ENCODE measurements at regions not wholly inside any gene's neighbourhood (a gene's known extent, or its start where the extent isn't known, plus 50 kb on each side); places are given as distances from the start of the nearest gene placed in this dataset.

DNA sequence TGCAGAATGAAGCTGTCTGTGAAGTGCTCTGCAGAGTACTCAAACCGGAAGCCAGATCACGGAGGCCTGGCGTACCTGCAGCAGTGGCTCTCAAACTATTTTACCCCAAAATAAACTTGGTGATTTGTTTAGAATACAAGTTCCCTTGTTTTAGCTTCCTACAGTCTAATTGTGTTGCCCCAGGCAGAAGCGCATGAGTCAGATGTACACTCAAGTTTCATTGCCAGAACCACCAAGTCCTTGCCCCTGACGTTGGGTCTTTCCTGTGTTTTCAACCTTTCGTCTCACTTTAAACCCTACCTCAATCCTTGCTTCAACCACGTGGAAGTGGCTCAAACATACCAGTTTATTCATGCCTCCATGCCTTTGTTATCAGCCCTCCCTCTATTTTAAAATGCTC is 66.2 kb upstream of the SLC7A11 start:
- H3K36me3 ChIP-seq, result no peaks in the 10 kb centered on the region
- no peaks in the 10 kb centered on the region for H3K9me3 ChIP-seq
- no peak for DNase-seq
- no peaks in the 10 kb centered on the region for H3K4me1 ChIP-seq
- intact Hi-C loops (cut with DNase I; ENCODE audit: low total_unique reads), result no loop called here
- WGBS, 5 donors, result 77 to 90% (median 84%) methylated on average over 7 of the region's 7 CpGs
- H3K27me3 ChIP-seq (replicated peaks in 1 of 7), result no peaks in the 10 kb centered on the region
- H3K4me3 ChIP-seq, result no peak overlapping the region
- TF ChIP-seq POLR2A (IDR thresholded peaks at IDR 0.05), result no peak
- TF ChIP-seq, protein P1, sequence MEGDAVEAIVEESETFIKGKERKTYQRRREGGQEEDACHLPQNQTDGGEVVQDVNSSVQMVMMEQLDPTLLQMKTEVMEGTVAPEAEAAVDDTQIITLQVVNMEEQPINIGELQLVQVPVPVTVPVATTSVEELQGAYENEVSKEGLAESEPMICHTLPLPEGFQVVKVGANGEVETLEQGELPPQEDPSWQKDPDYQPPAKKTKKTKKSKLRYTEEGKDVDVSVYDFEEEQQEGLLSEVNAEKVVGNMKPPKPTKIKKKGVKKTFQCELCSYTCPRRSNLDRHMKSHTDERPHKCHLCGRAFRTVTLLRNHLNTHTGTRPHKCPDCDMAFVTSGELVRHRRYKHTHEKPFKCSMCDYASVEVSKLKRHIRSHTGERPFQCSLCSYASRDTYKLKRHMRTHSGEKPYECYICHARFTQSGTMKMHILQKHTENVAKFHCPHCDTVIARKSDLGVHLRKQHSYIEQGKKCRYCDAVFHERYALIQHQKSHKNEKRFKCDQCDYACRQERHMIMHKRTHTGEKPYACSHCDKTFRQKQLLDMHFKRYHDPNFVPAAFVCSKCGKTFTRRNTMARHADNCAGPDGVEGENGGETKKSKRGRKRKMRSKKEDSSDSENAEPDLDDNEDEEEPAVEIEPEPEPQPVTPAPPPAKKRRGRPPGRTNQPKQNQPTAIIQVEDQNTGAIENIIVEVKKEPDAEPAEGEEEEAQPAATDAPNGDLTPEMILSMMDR (IDR thresholded peaks at IDR 0.05 in 8 of 11, conservative IDR thresholded peaks at IDR 0.05 in 3 of 11), result no peak
- TF ChIP-seq POLR2AphosphoS5 (IDR thresholded peaks at IDR 0.05), result no peak
- no peak overlapping the region for H3K27ac ChIP-seq

DNA sequence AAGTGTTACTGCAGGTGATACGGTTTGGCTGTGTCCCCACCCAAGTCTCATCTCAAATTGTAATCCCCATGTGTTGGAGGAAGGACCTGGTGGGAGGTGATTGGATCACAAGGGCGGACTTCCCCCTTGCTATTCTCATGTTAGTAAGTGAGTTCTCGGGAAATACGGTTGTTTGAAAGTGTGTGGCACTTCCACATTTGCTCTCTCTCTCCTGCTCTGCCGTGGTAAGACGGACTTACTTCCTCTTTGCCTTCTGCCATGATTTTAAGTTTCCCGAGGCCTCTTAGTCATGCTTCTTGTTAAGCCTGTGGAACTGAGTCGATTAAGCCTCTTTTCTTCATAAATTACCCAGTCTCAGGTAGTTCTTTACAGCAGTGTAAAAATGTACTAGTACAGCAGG is 65.2 kb upstream of the SLC7A11 start:
- Histone ChIP-seq H3K27ac (peak overlapping the region in 2 of 8 donors; percentile 5 to 28), H3K4me1 (no peaks in the 10 kb centered on the region), H3K9me3 (no peaks in the 10 kb centered on the region), H3K27me3 (replicated peaks in 1 of 7) (no peaks in the 10 kb centered on the region), H3K36me3 (no peaks in the 10 kb centered on the region), H3K4me3 (no peak overlapping the region)
- TF ChIP-seq POLR2A (IDR thresholded peaks at IDR 0.05), result no peak
- no peak for DNase-seq
- 46 to 68% (median 50%) methylated on average over 8 of the region's 8 CpGs for WGBS, 5 donors
- intact Hi-C loops (cut with DNase I; ENCODE audit: low total_unique reads), result no loop called here

DNA sequence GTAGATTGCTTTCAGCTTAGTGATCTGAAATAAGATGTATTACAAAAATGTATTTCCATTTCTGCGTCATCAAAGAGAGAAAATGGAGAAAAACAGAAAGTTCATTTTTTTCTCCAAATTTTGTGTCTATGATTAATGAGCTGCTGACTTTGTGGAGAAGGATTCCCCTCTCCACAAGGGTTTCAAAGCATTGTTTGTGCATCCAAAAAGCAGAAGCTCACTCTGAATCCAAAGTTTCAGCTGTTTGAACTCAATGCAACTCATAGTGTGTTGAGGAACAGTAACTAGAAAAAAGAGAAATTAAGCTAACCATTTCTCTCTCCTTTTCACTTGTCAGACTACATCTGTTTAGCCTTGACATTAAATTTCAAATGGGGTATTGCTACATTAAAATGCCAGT is 62.9 kb upstream of the SLC7A11 start:
- TF ChIP-seq POLR2A (IDR thresholded peaks at IDR 0.05) (no peak), POLR2AphosphoS5 (IDR thresholded peaks at IDR 0.05) (no peak)
- TF ChIP-seq, protein P1 (IDR thresholded peaks at IDR 0.05 in 8 of 11, conservative IDR thresholded peaks at IDR 0.05 in 3 of 11), result no peak
- H3K9me3 ChIP-seq, result no peaks in the 10 kb centered on the region
- no peak overlapping the region for H3K27ac ChIP-seq
- no peaks in the 10 kb centered on the region for H3K4me1 ChIP-seq
- no peaks in the 10 kb centered on the region for H3K27me3 ChIP-seq (replicated peaks in 1 of 7)
- DNase-seq, result no peak
- no peaks in the 10 kb centered on the region for H3K36me3 ChIP-seq
- 79 to 93% (median 93%) methylated on average over 1 of the region's 1 CpG for whole genome bisulfite sequencing, 5 donors
- intact Hi-C loops (cut with DNase I; ENCODE audit: low total_unique reads), result no loop called here
- no peak overlapping the region for H3K4me3 ChIP-seq

DNA sequence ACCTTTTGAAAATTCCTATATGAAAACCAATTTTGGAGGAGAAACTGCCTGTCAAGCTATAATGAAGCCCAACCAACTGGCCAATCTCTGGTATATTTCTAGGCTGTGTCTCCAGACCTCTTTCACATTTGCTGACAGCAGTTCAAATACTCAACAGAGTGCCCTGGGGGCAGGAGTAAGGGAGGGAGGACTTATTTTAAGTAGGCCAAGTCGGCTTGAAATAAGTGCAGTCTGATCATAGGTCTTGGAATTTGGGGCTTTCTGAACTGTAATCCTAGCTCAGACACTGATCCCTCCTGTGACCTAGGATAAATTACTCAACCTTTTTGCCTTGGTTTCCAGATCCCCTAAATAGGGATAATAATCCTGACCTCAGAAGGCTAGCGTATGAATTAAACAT is 59.4 kb upstream of the SLC7A11 start:
- intact Hi-C loops (cut with DNase I; ENCODE audit: low total_unique reads), result no loop called here
- no peaks in the 10 kb centered on the region for H3K4me1 ChIP-seq
- no peaks in the 10 kb centered on the region for H3K9me3 ChIP-seq
- WGBS, 5 donors, result 62 to 90% (median 70%) methylated on average over 2 of the region's 2 CpGs
- H3K4me3 ChIP-seq, result no peak overlapping the region
- H3K27me3 ChIP-seq (replicated peaks in 1 of 7), result no peaks in the 10 kb centered on the region
- no peak for DNase-seq
- H3K27ac ChIP-seq, result no peak overlapping the region
- TF ChIP-seq POLR2A (IDR thresholded peaks at IDR 0.05) (no peak), POLR2AphosphoS5 (IDR thresholded peaks at IDR 0.05) (no peak)
- TF ChIP-seq, protein P1 (IDR thresholded peaks at IDR 0.05 in 8 of 11, conservative IDR thresholded peaks at IDR 0.05 in 3 of 11), result no peak
- no peaks in the 10 kb centered on the region for H3K36me3 ChIP-seq

DNA sequence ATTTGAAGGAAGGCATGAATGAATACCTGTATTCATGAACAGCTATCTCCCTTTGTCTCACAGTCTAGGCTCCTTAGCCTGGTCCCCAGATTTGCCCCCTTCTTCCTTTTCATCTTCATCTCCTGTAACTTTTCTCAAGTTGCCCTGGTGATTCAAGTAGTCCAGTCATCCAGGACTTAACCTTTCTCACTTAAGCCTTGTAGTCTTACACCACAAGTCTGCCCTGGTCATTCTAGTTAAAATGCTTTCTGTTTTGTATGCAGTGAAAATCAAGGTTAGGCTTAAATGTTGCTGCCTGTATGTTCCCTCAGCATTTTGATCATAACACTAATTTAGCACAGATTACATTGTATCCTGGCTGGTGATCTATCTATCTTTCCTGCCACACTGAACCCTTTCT is 58.5 kb upstream of the SLC7A11 start:
- Histone ChIP-seq H3K4me1 (no peaks in the 10 kb centered on the region), H3K9me3 (no peaks in the 10 kb centered on the region), H3K27ac (no peak overlapping the region), H3K36me3 (no peaks in the 10 kb centered on the region), H3K4me3 (no peak overlapping the region), H3K27me3 (replicated peaks in 1 of 7) (no peaks in the 10 kb centered on the region)
- intact Hi-C loops (cut with DNase I; ENCODE audit: low total_unique reads), result no loop called here
- TF ChIP-seq POLR2A (IDR thresholded peaks at IDR 0.05) (no peak), POLR2AphosphoS5 (IDR thresholded peaks at IDR 0.05) (no peak)
- TF ChIP-seq, protein P1 (IDR thresholded peaks at IDR 0.05 in 8 of 11, conservative IDR thresholded peaks at IDR 0.05 in 3 of 11), result no peak
- no peak for DNase-seq
